ENCODE measurements at regions not wholly inside any gene's neighbourhood (a gene's known extent, or its start where the extent isn't known, plus 50 kb on each side); places are given as distances from the start of the nearest gene placed in this dataset.

GRCh38 chr12:28099871-28100270, 90.4 kb upstream of the CCDC91 start:
- TF ChIP-seq CTCF (IDR thresholded peaks at IDR 0.05 in 2 of 3, conservative IDR thresholded peaks at IDR 0.05 in 1 of 3; ENCODE audit: borderline replicate concordance in 1 of 3, insufficient read depth in 1 of 3, low read depth in 2 of 3, low read length in 2 of 3) (no peak), MAX (IDR thresholded peaks at IDR 0.05) (no peak), REST (IDR thresholded peaks at IDR 0.05; ENCODE audit: low read depth) (no peak), YY1 (IDR thresholded peaks at IDR 0.05; ENCODE audit: extremely low read depth, insufficient replicate concordance, low read depth, low read length) (no peak), TCF7L2 (IDR thresholded peaks at IDR 0.05; ENCODE audit: borderline replicate concordance, extremely low read depth, insufficient read depth, insufficient read length) (no peak), ZBTB33 (IDR thresholded peaks at IDR 0.05; ENCODE audit: extremely low read depth, insufficient replicate concordance, low read length) (no peak), RAD21 (IDR thresholded peaks at IDR 0.05; ENCODE audit: low read depth) (no peak), ZNF274 (IDR thresholded peaks at IDR 0.05; ENCODE audit: low read depth, low read length) (no peak), POLR2A (IDR thresholded peaks at IDR 0.05; ENCODE audit: borderline replicate concordance, extremely low read depth, insufficient read depth, insufficient read length) (no peak), EZH2phosphoT487 (IDR thresholded peaks at IDR 0.05; ENCODE audit: borderline replicate concordance) (no peak), EGR1 (IDR thresholded peaks at IDR 0.05; ENCODE audit: low read depth) (no peak), ZFX (IDR thresholded peaks at IDR 0.05) (no peak)

Data from HCT116 (cell line).